Neutrophil (primary cell): ENCODE measurements at regions not wholly inside any gene's neighbourhood (a gene's known extent, or its start where the extent isn't known, plus 50 kb on each side); places are given as distances from the start of the nearest gene placed in this dataset.

Experiments
- H3K27ac ChIP-seq: fragments of 200-600 bp; sonication (generic); 2 replicates; pipeline ENCODE4 v1.5.1; 2016; ENCODE audit warnings: mild to moderate bottlenecking, moderate library complexity
- H3K27me3 ChIP-seq: fragments of 200-600 bp; sonication (generic); 2 replicates; pipeline ENCODE4 v1.6.0; 2016; ENCODE audit warnings: mild to moderate bottlenecking
- H3K36me3 ChIP-seq: fragments of 200-600 bp; sonication (generic); 2 replicates; pipeline ENCODE4 v1.5.1; 2017
- H3K4me1 ChIP-seq, 2 experiments: fragments of 200-600 bp in 1 of 2; sonication (generic) in 1 of 2; 1 replicate in 1 of 2; 2 replicates in 1 of 2; pipeline versions ENCODE4 v1.5.1 to v1.6.1; 2013 to 2016; ENCODE audit warnings: low read depth in 1 of 2, low read length in 1 of 2, mild to moderate bottlenecking in 1 of 2, moderate library complexity in 1 of 2; ENCODE audit not compliant: control insufficient read depth in 1 of 2, insufficient read depth in 1 of 2
- H3K4me3 ChIP-seq, 2 experiments: fragments of 200-600 bp in 1 of 2; sonication (generic) in 1 of 2; 1 replicate in 1 of 2; 2 replicates in 1 of 2; pipeline ENCODE4 v1.5.1; 2013 to 2016; ENCODE audit warnings: low read depth in 1 of 2, low read length in 1 of 2, mild to moderate bottlenecking in 1 of 2, moderate library complexity in 1 of 2
- H3K9me3 ChIP-seq: fragments of 200-600 bp; sonication (generic); 2 replicates; pipeline ENCODE4 v1.5.1; 2016
- CTCF ChIP-seq: fragments of 200-600 bp; sonication (generic); IDR thresholded peaks from 2 replicates; pipeline ENCODE4 v1.5.1; 2016; ENCODE audit warnings: antibody characterized with exemption

GRCh38 chr12:127670796-127671195 lies 596.2 kb upstream of the TMEM132C start:
- no peak for TF ChIP-seq CTCF
- no peak overlapping the region for H3K27ac ChIP-seq
- no peaks in the 10 kb centered on the region for H3K4me1 ChIP-seq
- no peaks in the 10 kb centered on the region for H3K36me3 ChIP-seq
- no peak overlapping the region for H3K4me3 ChIP-seq
- H3K27me3 ChIP-seq: no peaks in the 10 kb centered on the region
- no peaks in the 10 kb centered on the region for H3K9me3 ChIP-seq

GRCh38 chr12:127675936-127676335 lies 591.0 kb upstream of the TMEM132C start:
- TF ChIP-seq CTCF: no peak
- Histone ChIP-seq H3K36me3 (no peaks in the 10 kb centered on the region), H3K9me3 (no peaks in the 10 kb centered on the region), H3K4me3 (no peak overlapping the region), H3K27me3 (no peaks in the 10 kb centered on the region), H3K4me1 (peaks cover 0 to 8% of the 10 kb centered on the region in 2 experiments), H3K27ac (no peak overlapping the region)

- no peaks in the 10 kb centered on the region for H3K36me3 ChIP-seq
- no peak overlapping the region for H3K4me3 ChIP-seq
- no peak overlapping the region for H3K27ac ChIP-seq
- TF ChIP-seq CTCF: no peak
- H3K4me1 ChIP-seq: peaks cover 0 to 8% of the 10 kb centered on the region in 2 experiments
- no peaks in the 10 kb centered on the region for H3K9me3 ChIP-seq
- no peaks in the 10 kb centered on the region for H3K27me3 ChIP-seq
Measured at GRCh38 chr12:127677537-127678131, 589.3 kb upstream of the TMEM132C start.

- Histone ChIP-seq H3K4me1 (peaks cover 0 to 8% of the 10 kb centered on the region in 2 experiments), H3K4me3 (no peak overlapping the region), H3K9me3 (no peaks in the 10 kb centered on the region), H3K27me3 (no peaks in the 10 kb centered on the region), H3K27ac (no peak overlapping the region), H3K36me3 (no peaks in the 10 kb centered on the region)
- TF ChIP-seq CTCF: no peak
Measured at GRCh38 chr12:127678945-127679344, 588.0 kb upstream of the TMEM132C start.

GRCh38 chr12:127680516-127680915 lies 586.5 kb upstream of the TMEM132C start:
- no peak for TF ChIP-seq CTCF
- Histone ChIP-seq H3K9me3 (no peaks in the 10 kb centered on the region), H3K27ac (no peak overlapping the region), H3K36me3 (no peaks in the 10 kb centered on the region), H3K4me1 (peaks cover 0 to 8% of the 10 kb centered on the region in 2 experiments), H3K4me3 (no peak overlapping the region), H3K27me3 (no peaks in the 10 kb centered on the region)
